GM19467 (cell line): ENCODE measurements at regions not wholly inside any gene's neighbourhood (a gene's known extent, or its start where the extent isn't known, plus 50 kb on each side); places are given as distances from the start of the nearest gene placed in this dataset.

Source experiments
- ATAC-seq: cut with Tn5 transposase; IDR thresholded peaks from one replicate; pipeline ENCODE4 v1.9.1; 2021; ENCODE audit warnings: mild to moderate bottlenecking, moderate library complexity; ENCODE audit not compliant: unreplicated experiment

DNA sequence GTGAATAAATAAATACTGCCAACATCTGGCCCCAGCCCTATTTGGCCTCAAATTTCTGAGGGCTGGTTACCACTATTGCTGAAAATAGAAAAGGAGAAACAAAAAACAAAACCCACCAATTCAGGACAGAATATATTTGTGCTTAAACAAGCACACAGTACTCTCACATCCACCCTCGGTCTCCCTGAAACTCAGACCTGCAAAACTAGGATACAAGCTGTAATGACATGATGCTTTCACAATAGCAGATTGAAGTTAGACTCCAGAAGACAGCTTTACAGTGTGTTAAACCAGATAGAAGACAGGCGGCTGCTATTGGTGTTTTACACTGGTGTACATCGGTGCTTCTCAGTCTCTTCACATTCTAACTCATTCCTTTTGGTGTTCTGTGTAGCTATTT, 214.9 kb upstream of the DMRT1 start:
- ATAC-seq: no peak

DNA sequence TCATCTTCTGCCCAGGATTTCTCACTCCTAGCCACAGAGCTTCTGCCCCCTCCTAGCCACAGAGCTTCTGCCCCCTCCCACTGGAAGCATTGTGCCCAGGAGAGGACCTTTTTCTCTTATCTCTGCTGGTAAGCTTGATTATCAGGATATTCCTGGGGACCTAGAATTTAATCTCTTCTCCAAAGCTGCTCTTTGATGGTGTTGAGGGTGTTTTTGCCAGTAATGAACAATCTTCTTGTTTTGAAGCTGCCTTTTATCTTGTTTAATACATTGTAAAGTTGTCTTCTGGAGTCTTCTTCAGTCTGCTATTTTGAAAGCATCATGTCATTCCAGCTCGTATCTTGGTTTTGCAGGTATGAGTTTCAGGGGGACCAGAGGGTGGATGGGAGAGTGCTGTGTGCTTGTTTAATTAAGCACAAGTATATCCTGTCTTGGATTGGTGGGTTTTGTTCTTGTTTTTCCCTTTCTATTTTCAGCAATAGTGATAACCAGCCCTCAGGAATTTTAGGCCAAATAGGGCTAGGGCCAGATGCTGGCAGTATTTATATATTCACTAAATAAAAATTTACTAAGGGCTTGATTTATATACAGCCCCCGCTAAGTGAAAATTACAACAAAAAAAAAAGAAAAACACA, 214.0 kb upstream of the DMRT1 start:
- no peak for ATAC-seq

DNA sequence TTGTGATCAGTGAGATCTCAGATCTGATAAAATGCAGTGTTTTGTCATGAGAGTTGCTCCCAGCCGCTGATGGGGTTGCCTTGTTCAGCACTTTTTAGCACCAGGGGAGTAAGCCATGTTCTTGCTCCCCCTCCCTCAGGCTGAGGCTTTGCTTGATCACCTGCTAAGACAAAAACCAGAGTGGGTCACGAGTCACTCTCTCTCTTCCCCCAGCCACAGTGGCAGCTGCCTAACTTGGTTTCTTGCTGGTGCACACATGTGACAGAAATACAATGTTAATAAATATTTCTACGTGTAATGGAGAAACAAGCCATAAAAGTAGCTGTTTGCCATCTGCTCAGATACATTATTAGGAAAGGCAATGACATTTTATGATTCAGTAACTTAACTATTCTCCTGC, 212.4 kb upstream of the DMRT1 start:
- no peak for ATAC-seq

DNA sequence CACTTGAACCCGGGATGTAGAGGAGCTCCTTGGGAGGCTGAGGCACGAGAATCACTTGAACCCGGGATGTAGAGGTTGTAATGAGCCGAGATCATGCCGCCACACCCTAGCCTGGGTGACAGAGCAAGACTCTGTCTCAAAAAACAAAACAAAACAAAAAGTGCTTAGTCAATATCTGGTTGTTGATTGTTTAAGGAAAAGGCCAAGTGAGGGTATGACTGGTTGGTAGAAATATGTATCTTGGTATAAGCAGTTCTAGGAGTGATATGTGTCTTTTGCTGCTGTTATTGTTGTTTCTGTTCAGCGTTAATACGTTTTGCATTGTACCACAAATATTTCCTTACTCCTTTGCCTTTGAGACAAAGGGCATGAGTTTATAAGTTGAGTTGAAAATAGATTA, 210.7 kb upstream of the DMRT1 start:
- ATAC-seq: no peak

DNA sequence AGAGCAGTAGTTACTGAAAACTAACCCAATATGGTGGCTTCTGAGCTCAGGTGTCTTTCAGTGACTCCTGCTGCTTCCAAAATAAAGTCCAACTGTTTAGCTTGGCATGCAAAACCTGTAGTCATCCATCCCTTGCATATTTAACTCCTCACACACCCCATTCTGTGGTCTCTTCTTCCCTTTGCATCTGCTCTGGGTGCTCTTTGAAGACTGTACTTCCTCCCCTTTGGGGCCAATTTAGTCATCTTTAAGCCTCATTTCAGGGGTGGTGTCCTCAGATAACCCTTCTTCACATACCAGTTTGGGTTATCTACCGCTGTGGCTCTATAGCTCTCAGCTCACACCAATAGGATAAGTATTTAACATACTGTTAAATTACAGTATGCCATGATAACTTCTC, 209.9 kb upstream of the DMRT1 start:
- ATAC-seq: no peak

DNA sequence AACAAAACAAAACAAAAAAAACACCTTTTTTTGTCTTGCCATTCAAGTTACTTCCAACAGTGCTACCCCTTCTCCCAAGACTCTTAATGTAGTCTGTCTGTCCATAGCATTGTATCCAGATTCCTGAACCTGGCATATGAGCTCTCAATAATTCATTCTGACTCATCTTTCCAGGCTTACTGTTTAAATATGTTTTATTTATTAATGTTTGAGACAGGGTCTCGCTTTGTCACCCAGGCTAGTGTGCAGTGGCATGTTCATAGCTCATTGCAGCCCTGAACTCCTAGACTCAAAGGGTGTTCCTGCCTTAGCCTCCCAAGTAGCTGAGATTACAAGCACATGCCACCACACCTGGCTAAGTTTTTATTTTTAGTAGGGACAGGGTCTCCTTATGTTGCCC, 208.0 kb upstream of the DMRT1 start:
- no peak for ATAC-seq

DNA sequence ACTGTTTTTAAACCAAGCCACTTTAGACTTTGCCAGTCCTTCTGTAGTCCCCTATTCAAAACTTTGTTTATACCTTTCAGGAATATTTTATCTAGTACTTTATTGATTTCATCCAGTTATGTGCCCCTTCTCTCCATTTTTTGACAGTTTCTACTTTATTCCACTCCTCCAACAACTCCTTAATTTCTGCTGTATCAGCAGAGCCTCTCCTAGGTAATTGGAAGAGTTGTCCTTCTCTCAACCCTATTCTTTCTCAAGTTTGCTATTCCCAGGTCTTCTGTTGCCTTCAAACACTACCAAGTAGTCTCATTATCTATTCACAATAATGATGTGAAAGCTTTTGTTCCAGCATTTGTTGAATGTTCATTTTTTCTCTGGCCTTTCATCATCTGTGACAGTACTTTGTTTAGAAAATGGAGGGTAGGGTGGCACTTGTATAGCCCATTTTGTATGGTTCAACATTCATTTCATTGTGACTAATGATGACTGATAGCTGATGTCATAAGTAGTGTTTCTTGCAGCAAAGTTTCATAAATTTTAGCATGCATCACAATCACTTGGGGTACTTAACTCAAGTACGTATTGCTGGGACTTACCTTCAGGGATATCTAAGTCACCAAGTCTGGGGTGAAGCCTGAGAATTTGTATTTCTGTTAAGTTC, 204.4 kb upstream of the DMRT1 start:
- ATAC-seq: no peak

DNA sequence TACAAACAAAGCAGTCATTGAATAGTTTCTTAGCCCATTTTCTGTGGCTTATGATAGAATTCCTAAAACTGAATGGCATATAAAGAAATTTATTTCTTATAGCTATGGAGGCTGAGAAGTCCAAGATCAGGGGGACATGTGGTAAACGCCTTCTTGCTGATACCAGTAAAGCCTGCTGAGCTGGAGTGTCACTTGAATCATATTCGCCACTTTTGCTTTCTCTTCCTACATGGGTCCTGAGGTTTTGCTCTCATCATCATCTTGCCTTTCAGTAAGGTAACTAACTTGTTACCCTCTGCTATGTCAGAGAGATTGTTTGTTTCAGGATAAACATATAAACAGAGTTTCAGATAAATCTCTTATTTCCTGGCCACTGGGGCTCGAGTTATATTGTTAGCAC, 203.3 kb upstream of the DMRT1 start:
- no peak for ATAC-seq

DNA sequence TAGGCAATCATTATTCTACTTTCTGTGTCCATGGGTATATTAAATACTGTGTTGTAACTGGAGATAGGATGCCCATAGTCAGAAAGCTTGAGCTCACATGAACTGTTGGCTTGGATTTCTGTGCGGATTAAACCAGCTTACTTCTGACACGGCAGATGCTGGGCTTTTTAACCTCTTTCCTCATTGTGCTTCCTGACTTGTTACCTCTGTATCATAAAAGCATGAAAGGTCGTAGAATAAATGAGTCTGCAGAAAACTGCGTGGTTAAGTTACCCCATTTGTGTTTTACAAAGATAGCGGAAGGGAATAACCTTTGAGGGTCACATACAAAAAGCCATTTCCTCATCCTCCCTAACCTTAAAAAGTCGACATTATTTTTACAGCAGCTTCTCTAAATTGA, 199.5 kb upstream of the DMRT1 start:
- no peak for ATAC-seq

DNA sequence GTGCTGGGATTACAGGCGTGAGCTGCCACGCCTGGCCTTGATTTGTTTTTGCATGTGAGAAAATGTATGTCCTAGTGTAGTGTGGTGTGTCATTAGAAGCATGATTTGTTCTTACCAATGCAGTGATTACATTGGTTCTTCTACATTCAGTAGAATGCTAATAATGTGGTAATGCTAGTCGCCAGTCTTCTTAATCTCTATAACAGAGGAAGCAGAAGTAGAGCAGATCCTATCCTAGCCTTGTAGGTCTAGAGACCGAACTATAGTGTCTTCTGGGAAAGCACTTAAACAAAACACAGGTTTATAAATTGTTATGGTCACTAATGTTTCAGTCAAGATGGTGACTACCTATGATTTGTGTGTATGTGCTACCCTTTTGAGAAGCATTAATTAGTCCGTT, 197.5 kb upstream of the DMRT1 start:
- no peak for ATAC-seq

DNA sequence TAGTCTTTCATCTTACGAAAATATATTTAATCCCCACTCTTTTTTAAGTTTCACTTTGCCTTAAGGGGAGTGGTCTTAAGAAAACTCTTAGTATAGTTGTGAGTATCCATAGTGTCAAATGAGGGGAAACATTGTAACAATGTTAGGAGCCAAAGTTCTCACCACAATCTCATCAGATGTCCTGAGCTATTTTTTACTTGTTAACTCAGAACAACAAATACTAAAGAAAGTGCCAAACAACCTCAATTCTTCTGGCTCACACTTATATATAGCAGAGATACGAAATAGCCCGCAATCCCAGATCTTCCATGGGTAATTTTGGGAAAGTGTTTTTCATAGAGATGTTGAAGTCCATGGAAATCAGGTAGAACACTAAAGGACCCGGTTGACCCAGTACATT, 194.0 kb upstream of the DMRT1 start:
- ATAC-seq: no peak

DNA sequence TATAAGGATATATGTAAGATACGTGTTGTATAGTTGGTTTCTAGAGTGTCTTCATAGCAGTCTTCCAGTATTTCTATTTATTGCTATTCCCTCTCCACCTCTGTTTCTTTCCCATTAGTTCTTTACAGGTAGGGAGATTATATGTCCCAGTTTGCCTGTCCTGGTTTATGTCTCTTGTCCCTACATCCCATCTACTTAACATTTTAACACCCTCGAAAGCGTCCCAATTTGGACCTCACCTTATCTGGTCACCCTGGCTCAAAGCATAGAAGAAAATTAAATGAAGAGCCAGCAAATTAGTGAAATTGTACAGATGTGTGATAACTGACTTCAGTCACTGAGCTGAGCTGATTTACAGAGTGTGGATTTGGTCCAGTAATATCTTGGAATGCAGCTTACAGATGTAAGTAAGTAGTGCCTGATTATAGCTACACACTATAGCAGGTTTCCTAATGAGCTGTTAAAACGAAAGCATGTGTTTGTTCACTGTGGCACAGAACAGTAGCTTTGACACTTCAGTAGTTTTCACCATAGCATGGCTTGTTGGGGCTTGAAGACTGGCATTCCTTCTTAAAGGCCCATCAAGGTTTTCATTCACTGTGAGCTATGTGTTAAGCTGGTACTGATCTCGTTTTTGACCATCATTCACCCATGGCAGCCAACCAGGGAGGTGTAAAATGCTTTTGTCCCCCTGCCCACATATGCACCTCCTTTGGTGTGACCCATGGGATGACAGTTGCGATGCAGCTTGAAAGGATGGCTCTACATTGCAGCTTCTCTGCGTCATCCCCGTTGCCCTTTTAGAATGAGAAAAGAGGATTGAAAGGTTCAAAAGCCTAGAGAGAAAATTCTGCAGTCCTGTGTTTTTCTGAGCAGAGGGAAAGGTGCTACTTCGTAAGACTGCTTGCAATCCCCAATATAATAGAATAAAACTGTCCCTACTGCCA, 192.1 kb upstream of the DMRT1 start:
- no peak for ATAC-seq

DNA sequence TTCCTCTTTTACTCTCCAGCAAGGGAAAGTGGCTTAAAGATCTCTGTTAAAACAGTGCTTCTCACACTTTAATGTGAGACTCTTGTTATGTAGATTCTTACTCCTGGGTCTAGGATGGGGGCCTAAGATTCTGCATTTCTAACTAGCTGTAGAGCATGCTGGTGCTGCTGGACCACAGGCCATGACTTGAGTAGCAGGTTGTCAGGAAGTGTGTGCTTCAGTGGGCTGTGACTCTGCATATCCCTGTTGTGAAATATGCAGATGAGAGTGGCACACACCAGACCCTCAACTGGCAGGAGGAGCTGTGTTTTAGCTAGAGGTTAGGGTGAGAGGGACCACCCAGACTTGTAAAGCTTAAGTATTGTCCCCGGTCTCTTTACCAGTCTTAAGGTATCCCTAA, 191.1 kb upstream of the DMRT1 start:
- ATAC-seq: no peak

DNA sequence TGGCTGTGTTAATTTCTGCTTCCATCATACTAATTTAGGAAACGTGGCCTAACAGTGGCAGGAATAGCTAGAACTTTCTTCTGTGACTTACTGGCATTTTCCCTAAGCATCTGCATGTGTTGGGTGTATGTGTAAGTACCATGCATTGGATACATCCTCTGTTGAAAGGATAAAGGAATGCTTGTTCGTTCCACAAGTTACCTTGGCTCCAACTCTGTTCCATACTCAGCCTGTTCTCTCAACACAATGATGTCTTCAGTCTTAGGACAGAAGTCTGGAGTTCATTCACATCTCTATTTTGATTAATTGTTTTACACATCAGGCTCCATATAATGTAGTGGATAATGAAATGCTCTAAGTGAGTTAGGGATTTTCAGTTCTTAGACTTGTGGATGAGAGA, 190.1 kb upstream of the DMRT1 start:
- ATAC-seq: no peak

DNA sequence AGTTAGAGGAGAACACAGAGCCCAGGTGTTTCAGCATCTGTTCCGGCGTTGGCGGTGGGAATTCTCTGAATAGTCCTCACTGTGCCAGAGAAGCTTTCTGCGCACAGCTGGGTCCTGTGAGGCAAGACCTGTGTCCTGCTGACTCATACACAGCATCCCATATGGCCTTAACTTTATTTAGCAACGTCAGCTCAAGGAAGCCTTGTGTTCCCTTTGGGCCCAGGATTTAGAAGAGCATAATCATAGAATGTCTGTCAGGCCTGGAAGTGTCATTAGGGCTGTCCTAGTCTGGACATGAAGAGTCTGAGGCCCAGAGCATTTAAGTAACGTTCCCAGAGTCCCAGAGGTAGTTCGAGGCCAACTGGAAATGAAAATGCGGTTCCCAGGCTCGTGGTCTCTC, 188.6 kb upstream of the DMRT1 start:
- no peak for ATAC-seq

DNA sequence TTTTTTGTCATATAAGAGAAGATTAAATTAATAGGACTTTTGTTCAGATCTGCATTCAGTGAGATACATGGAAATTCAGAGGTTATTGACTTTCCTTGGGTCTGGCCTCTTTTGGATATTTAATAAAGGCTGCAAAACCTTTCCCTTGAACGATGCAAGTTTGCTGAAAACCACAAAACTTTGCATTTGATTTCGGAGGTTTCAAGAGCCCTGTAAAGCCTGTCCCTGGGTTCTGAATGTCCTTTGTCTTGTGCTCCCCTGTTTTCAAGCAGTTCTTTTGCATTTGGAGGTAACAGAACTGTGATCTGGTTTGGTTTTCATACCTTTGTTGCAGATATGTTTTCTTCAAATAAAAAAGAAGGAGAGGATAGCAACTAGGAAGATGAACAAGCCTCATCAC, 188.1 kb upstream of the DMRT1 start:
- ATAC-seq: no peak

DNA sequence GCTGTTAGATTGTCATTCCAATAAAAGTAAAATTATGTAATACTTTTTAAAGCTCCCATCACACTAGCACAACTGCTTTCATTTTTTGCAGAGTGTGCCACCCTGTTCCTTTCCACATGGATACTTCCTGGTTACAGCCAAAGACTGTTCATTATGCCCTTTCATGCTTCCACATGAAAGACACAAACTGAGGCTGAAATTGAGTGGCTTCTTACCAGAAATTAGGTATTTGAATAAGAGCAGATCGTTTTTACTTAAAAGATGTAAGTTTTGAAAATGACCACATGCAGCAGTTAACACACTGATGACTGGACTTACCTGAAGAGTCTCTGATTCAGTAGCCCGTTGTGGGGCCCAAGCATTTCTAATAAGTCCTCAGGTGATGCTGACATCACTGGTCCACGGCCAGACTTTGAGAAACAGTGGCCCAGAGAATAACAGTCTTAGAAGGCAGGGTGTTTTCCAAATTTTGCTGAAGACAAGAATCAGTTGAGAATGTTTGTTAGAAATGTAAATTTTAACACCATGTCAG, 187.6 kb upstream of the DMRT1 start:
- no peak for ATAC-seq

DNA sequence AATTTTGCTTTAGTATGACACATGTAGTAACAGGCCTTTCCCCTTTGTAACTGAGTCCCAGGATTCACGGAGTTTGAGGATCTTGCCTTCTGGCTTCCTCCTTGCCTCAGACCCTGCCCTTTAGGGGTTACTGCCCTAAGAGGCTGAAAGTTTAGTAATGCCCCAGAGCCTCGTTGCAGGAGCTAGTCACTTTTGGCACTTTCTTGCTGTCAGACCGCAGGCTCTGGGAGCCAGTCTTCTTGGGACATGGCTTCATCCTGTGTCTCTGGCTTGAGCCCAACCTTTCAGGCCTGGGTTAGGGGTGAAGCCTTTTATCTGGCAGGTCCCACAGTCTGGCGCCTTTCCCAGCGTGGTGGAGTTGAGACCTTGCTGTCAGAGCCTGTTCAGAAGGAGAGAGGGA, 185.6 kb upstream of the DMRT1 start:
- ATAC-seq: no peak

DNA sequence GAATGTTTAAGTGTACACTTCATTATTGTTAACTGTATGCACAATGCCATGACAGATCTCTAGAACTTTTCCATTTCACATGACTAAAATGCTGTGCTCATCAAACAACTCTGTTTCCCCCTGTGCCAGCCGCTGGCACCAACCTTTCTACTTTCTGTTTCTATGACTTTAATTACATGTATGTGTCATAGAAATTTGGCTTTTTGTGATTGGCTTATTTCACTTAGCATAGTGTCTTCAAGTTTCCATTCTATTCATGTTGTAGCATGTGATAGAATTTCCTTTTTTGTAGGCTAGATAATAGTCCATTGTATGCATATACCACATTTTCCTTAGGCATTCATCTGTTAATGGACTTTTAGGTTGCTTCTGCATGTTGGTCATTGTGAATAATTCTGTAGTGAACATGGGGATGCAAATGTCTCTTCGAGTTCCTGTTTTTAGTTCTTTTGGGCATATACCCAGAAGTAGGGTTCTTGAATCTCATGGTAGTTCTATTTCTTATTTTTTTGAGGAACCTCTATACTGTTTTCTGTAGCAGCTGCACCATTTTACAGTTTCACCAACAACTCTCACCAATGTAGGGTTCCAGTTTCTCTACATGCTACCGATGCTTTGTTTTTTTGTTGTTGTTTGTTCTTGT, 184.4 kb upstream of the DMRT1 start:
- no peak for ATAC-seq

DNA sequence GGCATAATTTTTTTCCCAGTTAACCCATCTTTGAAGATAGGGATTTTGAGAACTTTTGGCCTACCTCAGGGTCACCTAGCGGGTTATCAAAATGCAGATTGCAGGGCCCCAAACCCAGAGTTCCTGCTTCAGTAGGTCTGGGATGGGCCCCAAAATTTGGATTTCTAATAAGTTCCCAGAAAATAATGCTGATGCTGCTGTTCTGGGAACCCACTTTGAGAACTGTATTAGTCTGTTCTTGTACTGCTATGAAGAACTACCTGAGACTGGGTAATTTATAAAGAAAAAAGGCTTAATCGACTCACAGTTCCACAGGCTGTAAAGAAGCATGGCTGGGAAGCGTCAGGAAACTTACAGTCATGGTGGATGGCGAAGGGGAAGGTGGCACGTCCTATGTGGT, 182.2 kb upstream of the DMRT1 start:
- ATAC-seq: no peak

DNA sequence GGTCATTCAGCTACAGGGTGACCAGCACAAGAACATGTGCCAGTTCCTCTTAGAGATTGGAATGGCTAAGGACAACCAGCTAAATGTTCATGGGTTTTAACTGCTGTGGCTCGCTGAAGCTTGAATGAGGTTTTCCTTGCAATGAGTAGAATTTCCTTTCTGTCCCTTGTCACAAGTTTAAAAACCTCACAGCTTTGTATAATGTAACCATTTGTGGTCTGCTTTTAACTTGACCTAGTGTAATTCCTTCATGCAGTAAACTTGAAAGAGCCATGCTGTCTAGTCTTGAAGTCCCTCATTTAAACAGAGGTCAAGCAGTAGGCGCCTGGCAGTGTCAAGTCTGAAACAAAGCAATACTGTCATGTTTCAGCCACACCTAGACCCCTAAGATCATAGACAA, 181.3 kb upstream of the DMRT1 start:
- ATAC-seq: no peak
